ENCODE measurements at regions not wholly inside any gene's neighbourhood (a gene's known extent, or its start where the extent isn't known, plus 50 kb on each side); places are given as distances from the start of the nearest gene placed in this dataset.

- TF ChIP-seq ZBTB33 (IDR thresholded peaks at IDR 0.05; ENCODE audit: borderline replicate concordance, low read depth) = no peak
- TF ChIP-seq TAF1 (IDR thresholded peaks at IDR 0.05; ENCODE audit: borderline replicate concordance, low read depth, low read length) = no peak
- TF ChIP-seq, protein P1, sequence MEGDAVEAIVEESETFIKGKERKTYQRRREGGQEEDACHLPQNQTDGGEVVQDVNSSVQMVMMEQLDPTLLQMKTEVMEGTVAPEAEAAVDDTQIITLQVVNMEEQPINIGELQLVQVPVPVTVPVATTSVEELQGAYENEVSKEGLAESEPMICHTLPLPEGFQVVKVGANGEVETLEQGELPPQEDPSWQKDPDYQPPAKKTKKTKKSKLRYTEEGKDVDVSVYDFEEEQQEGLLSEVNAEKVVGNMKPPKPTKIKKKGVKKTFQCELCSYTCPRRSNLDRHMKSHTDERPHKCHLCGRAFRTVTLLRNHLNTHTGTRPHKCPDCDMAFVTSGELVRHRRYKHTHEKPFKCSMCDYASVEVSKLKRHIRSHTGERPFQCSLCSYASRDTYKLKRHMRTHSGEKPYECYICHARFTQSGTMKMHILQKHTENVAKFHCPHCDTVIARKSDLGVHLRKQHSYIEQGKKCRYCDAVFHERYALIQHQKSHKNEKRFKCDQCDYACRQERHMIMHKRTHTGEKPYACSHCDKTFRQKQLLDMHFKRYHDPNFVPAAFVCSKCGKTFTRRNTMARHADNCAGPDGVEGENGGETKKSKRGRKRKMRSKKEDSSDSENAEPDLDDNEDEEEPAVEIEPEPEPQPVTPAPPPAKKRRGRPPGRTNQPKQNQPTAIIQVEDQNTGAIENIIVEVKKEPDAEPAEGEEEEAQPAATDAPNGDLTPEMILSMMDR (IDR thresholded peaks at IDR 0.05) = no peak
- no peak for TF ChIP-seq EP300 (IDR thresholded peaks at IDR 0.05; ENCODE audit: borderline replicate concordance in 1 of 2, low read depth in 1 of 2, low read length in 1 of 2)
- TF ChIP-seq TEAD4 (IDR thresholded peaks at IDR 0.05; ENCODE audit: borderline replicate concordance, insufficient read depth) = no peak
- no peak for TF ChIP-seq POLR2AphosphoS5 (IDR thresholded peaks at IDR 0.05; ENCODE audit: low read depth, low read length)
- TF ChIP-seq, protein P2, sequence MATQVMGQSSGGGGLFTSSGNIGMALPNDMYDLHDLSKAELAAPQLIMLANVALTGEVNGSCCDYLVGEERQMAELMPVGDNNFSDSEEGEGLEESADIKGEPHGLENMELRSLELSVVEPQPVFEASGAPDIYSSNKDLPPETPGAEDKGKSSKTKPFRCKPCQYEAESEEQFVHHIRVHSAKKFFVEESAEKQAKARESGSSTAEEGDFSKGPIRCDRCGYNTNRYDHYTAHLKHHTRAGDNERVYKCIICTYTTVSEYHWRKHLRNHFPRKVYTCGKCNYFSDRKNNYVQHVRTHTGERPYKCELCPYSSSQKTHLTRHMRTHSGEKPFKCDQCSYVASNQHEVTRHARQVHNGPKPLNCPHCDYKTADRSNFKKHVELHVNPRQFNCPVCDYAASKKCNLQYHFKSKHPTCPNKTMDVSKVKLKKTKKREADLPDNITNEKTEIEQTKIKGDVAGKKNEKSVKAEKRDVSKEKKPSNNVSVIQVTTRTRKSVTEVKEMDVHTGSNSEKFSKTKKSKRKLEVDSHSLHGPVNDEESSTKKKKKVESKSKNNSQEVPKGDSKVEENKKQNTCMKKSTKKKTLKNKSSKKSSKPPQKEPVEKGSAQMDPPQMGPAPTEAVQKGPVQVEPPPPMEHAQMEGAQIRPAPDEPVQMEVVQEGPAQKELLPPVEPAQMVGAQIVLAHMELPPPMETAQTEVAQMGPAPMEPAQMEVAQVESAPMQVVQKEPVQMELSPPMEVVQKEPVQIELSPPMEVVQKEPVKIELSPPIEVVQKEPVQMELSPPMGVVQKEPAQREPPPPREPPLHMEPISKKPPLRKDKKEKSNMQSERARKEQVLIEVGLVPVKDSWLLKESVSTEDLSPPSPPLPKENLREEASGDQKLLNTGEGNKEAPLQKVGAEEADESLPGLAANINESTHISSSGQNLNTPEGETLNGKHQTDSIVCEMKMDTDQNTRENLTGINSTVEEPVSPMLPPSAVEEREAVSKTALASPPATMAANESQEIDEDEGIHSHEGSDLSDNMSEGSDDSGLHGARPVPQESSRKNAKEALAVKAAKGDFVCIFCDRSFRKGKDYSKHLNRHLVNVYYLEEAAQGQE (IDR thresholded peaks at IDR 0.05; ENCODE audit: low read depth, low read length) = no peak
- no peak for TF ChIP-seq MEF2A (IDR thresholded peaks at IDR 0.05; ENCODE audit: borderline replicate concordance, low read depth)
- TF ChIP-seq MXI1 (IDR thresholded peaks at IDR 0.05; ENCODE audit: low read depth, low read length) = no peak
- TF ChIP-seq, protein P3, sequence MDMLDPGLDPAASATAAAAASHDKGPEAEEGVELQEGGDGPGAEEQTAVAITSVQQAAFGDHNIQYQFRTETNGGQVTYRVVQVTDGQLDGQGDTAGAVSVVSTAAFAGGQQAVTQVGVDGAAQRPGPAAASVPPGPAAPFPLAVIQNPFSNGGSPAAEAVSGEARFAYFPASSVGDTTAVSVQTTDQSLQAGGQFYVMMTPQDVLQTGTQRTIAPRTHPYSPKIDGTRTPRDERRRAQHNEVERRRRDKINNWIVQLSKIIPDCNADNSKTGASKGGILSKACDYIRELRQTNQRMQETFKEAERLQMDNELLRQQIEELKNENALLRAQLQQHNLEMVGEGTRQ (IDR thresholded peaks at IDR 0.05; ENCODE audit: borderline replicate concordance, low read depth, low read length) = no peak
- no peak for TF ChIP-seq SIN3A (IDR thresholded peaks at IDR 0.05; ENCODE audit: borderline replicate concordance, low read depth, low read length)
- TF ChIP-seq GATA2 (CRISPR knock-in tag; IDR thresholded peaks at IDR 0.05) = no peak
- TF ChIP-seq MAX (IDR thresholded peaks at IDR 0.05; ENCODE audit: low read depth) = no peak
- no peak for TF ChIP-seq CHD2 (IDR thresholded peaks at IDR 0.05; ENCODE audit: low read length, partially characterized antibody)
These were observed 121.1 kb upstream of the CDC14C start for GRCh38 chr7:48803250-48803649.

Data from SK-N-SH (cell line).